ENCODE measurements at regions not wholly inside any gene's neighbourhood (a gene's known extent, or its start where the extent isn't known, plus 50 kb on each side); places are given as distances from the start of the nearest gene placed in this dataset.
"Not testable (repeated sequence)": the region's sequence is repeated elsewhere in the genome, so short reads cannot be mapped to it uniquely, and the experiment has no call there.

DNA sequence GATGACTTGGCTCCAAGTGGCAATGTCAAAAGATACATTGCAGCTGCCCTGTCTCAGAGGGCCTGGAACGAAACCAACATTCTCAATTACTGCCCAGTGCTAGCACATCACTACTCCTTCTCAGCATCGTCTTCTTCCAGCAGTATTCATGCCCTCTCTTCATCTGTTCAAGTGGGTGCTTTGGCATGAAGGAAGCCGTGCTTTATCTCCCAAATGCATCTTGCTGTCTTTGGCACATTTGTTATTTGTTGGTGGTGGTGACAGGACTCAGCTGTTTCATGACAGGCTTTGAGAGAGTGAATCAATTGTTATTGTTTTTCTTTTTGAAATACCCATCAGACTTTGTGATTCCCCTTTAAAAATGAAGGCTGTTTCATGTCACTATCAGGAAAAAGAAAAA lies 1506.4 kb downstream of the KHDRBS2 start:
- TF ChIP-seq, protein P1, sequence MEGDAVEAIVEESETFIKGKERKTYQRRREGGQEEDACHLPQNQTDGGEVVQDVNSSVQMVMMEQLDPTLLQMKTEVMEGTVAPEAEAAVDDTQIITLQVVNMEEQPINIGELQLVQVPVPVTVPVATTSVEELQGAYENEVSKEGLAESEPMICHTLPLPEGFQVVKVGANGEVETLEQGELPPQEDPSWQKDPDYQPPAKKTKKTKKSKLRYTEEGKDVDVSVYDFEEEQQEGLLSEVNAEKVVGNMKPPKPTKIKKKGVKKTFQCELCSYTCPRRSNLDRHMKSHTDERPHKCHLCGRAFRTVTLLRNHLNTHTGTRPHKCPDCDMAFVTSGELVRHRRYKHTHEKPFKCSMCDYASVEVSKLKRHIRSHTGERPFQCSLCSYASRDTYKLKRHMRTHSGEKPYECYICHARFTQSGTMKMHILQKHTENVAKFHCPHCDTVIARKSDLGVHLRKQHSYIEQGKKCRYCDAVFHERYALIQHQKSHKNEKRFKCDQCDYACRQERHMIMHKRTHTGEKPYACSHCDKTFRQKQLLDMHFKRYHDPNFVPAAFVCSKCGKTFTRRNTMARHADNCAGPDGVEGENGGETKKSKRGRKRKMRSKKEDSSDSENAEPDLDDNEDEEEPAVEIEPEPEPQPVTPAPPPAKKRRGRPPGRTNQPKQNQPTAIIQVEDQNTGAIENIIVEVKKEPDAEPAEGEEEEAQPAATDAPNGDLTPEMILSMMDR (conservative IDR thresholded peaks at IDR 0.05; ENCODE audit: low read depth, low read length): not testable (repeated sequence)
- not testable (repeated sequence) for TF ChIP-seq EZH2phosphoT487 (IDR thresholded peaks at IDR 0.05; ENCODE audit: borderline replicate concordance, low read length); EZH2 (IDR thresholded peaks at IDR 0.05; ENCODE audit: low read length, unreplicated experiment)
